IMR-90 (cell line): ENCODE measurements at regions not wholly inside any gene's neighbourhood (a gene's known extent, or its start where the extent isn't known, plus 50 kb on each side); places are given as distances from the start of the nearest gene placed in this dataset.

ENCODE experiments used
- ATAC-seq: fragments of 200-7000 bp; cut with Tn5 transposase; 2 replicates; pipeline ENCODE4 v1.9.1; 2020; ENCODE audit warnings: low read depth, mild to moderate bottlenecking, moderate library complexity
- BruUV-seq: library from RNA; stranded (reverse); fragments of 400-500 nt; replicated peaks from 2 replicates; lab custom pipeline; 2021; lab: Mats Ljungman, UMichigan
- CTCF ChIA-PET: fragments of 300-600 bp; formaldehyde crosslinking; extraction: SDS; loops from one replicate; lab custom pipeline; 2021; ENCODE audit warnings: antibody characterized with exemption; lab: Yijun Ruan, JAX
- POLR2A ChIA-PET: fragments of 300-600 bp; sonication (Branson Sonifier 250); formaldehyde crosslinking; loops from one replicate; lab custom pipeline; 2022; ENCODE audit warnings: antibody characterized with exemption; ENCODE audit not compliant: unreplicated experiment; lab: Charles Lee
- DNase-seq: peaks from one replicate; pipeline ENCODE4 v3.0.0; 2013
- H2AFZ ChIP-seq: replicated peaks from 2 replicates; pipeline ENCODE3; 2013; ENCODE audit warnings: low read length, mild to moderate bottlenecking; ENCODE audit not compliant: poor library complexity
- H2AK5ac ChIP-seq: 2 replicates; pipeline ENCODE4 v1.6.1; 2013; ENCODE audit warnings: low read depth, low read length, inconsistent platforms
- H2AK9ac ChIP-seq: replicated peaks from 2 replicates; pipeline ENCODE3; 2013; ENCODE audit warnings: mild to moderate bottlenecking, low read depth, low read length, moderate library complexity; ENCODE audit not compliant: poor library complexity
- H2BK120ac ChIP-seq: 2 replicates; pipeline ENCODE4 v1.6.1; 2013; ENCODE audit warnings: low read depth, low read length, inconsistent platforms
- H2BK15ac ChIP-seq: 3 replicates; pipeline ENCODE4 v1.6.1; 2013; ENCODE audit warnings: low read depth, low read length, inconsistent platforms
- H2BK20ac ChIP-seq: 2 replicates; pipeline ENCODE4 v1.6.1; 2013; ENCODE audit warnings: low read depth, mild to moderate bottlenecking, inconsistent platforms, low read length, moderate library complexity
- H2BK5ac ChIP-seq: 2 replicates; pipeline ENCODE4 v1.6.1; 2013; ENCODE audit warnings: mild to moderate bottlenecking, low read depth, low read length, inconsistent platforms; ENCODE audit not compliant: poor library complexity, severe bottlenecking
- H3K14ac ChIP-seq: replicated peaks from 2 replicates; pipeline ENCODE4 v1.6.1; 2013; ENCODE audit warnings: low read depth, low read length, inconsistent platforms
- H3K18ac ChIP-seq: 2 replicates; pipeline ENCODE4 v1.6.1; 2013; ENCODE audit warnings: low read depth, low read length, control low read depth
- H3K23ac ChIP-seq: 2 replicates; pipeline ENCODE4 v1.6.1; 2013; ENCODE audit warnings: low read depth, low read length, inconsistent platforms
- H3K27ac ChIP-seq: 2 replicates; pipeline ENCODE4 v1.5.1; 2013; ENCODE audit warnings: mild to moderate bottlenecking, control low read depth, low read length; ENCODE audit not compliant: insufficient read depth
- H3K27me3 ChIP-seq: 2 replicates; pipeline ENCODE4 v1.6.1; 2013; ENCODE audit warnings: low read length; ENCODE audit not compliant: control insufficient read depth, insufficient read depth
- H3K36me3 ChIP-seq: 2 replicates; pipeline ENCODE4 v1.6.1; 2013; ENCODE audit warnings: low read length, mixed read lengths; ENCODE audit not compliant: control insufficient read depth, insufficient read depth
- H3K4ac ChIP-seq: 2 replicates; pipeline ENCODE4 v1.6.1; 2013; ENCODE audit warnings: low read depth, low read length, inconsistent platforms
- H3K4me1 ChIP-seq: 2 replicates; pipeline ENCODE4 v1.6.1; 2013; ENCODE audit warnings: low read length, mixed read lengths; ENCODE audit not compliant: control insufficient read depth, insufficient read depth
- H3K4me2 ChIP-seq: 2 replicates; pipeline ENCODE4 v1.6.1; 2013; ENCODE audit warnings: low read depth, mild to moderate bottlenecking, control low read depth, low read length, moderate library complexity
- H3K4me3 ChIP-seq: 2 replicates; pipeline ENCODE4 v1.5.1; 2013; ENCODE audit warnings: low read depth, mild to moderate bottlenecking, control low read depth, low read length, moderate library complexity; ENCODE audit not compliant: insufficient read depth
- H3K56ac ChIP-seq: 2 replicates; pipeline ENCODE4 v1.6.1; 2013; ENCODE audit warnings: low read length, inconsistent platforms; ENCODE audit not compliant: insufficient read depth; ENCODE audit errors: extremely low read depth
- H3K79me1 ChIP-seq, 2 experiments: 2 replicates each; pipeline ENCODE4 v1.6.1; 2013; ENCODE audit warnings: low read length in 2 of 2, inconsistent platforms in 1 of 2, low read depth in 1 of 2
- H3K9ac ChIP-seq: 2 replicates; pipeline ENCODE4 v1.6.1; 2013; ENCODE audit warnings: low read depth, low read length, control low read depth
- H3K9me1 ChIP-seq: 2 replicates; pipeline ENCODE4 v1.6.1; 2013; ENCODE audit warnings: low read length, inconsistent platforms; ENCODE audit not compliant: insufficient read depth
- H3K9me3 ChIP-seq: 2 replicates; pipeline ENCODE4 v1.6.1; 2013; ENCODE audit warnings: low read length; ENCODE audit not compliant: control insufficient read depth, insufficient read depth
- H4K20me1 ChIP-seq: 2 replicates; pipeline ENCODE4 v1.6.1; 2013; ENCODE audit warnings: low read length, inconsistent platforms; ENCODE audit not compliant: insufficient read depth
- H4K5ac ChIP-seq: 2 replicates; pipeline ENCODE4 v1.6.1; 2013; ENCODE audit warnings: mild to moderate bottlenecking, low read depth, low read length, control low read depth
- H4K8ac ChIP-seq, 2 experiments: 2 replicates each; pipeline ENCODE4 v1.6.1; 2013; ENCODE audit warnings: low read depth in 2 of 2, low read length in 2 of 2, control low read depth in 1 of 2, inconsistent platforms in 1 of 2
- H4K91ac ChIP-seq: 2 replicates; pipeline ENCODE4 v1.6.1; 2013; ENCODE audit warnings: low read depth, low read length, inconsistent platforms; ENCODE audit not compliant: insufficient read depth
- CEBPB ChIP-seq: IDR thresholded peaks from 2 replicates; pipeline ENCODE4 v1.6.1; 2012; ENCODE audit warnings: low read depth, low read length, improper control_type of control experiment
- RCOR1 ChIP-seq: IDR thresholded peaks from 2 replicates; pipeline ENCODE4 v1.6.1; 2012; ENCODE audit warnings: mild to moderate bottlenecking, low read length, improper control_type of control experiment; ENCODE audit not compliant: insufficient replicate concordance
- RFX5 ChIP-seq: IDR thresholded peaks from 2 replicates; pipeline ENCODE4 v1.8.0; 2012; ENCODE audit warnings: low read depth, mild to moderate bottlenecking, low read length, moderate library complexity
- WGBS, 2 experiments: methylation state at CpG; one replicate each; pipeline versions ENCODE4 v1.1.5 to v1.1.7; 2013; ENCODE audit warnings: missing lambda C conversion rate in 2 of 2; ENCODE audit not compliant: insufficient read length in 1 of 2; ENCODE audit errors: extremely low coverage in 2 of 2; 5-methylcytosine and 5-hydroxymethylcytosine counted together
- dilution Hi-C: fragments of 300-500 bp; cut with HindIII; formaldehyde crosslinking; loops from one replicate; pipeline ENCODE4 v1.14.3; 2018; ENCODE audit warnings: low sequenced_read_pairs; ENCODE audit not compliant: unreplicated experiment
- in situ Hi-C: fragments of 300-500 bp; cut with MboI; formaldehyde crosslinking; loops from 3 replicates; pipeline ENCODE4 v1.14.3; 2019; ENCODE audit warnings: low sequenced_read_pairs, inconsistent platforms, mixed read lengths
- intact Hi-C: fragments of 100-400 bp; cut with micrococcal nuclease; formaldehyde crosslinking; loops from 2 replicates; pipeline ENCODE4 v1.10.0; 2022
- TF ChIP-seq, protein P1 (sequence below): fragments of 150-350 bp; IDR thresholded peaks from 2 replicates; pipeline ENCODE4 v1.6.1; 2016; ENCODE audit warnings: low read depth, mild to moderate bottlenecking, low read length, moderate library complexity, borderline replicate concordance

DNA sequence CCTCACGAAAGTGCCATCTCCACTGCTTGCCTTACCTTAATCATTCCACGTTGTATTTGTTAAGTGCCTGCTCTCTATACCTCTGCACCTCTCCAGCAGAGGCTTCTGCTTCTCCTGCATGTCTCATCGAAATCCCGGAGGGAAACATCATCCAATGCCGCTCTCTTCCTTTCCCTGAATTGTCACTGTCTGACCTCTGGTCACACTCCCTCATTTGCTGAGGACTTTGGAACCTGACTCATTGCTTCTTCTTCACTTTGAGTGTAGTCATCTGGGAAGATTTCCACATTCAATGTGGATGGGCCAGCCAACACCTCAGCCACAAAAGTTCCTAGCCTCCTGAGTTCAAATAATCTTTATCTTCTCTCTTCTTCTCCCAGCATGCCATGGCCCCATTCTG is 78.9 kb upstream of the BEND6 start:
- H3K18ac ChIP-seq: no peak overlapping the region
- H3K4me2 ChIP-seq: no peak overlapping the region
- WGBS, 2 experiments: 93% methylated on average over 3 of the region's 5 CpGs; no CpG with 5 or more reads in 1 of the 2 experiments
- H3K79me1 ChIP-seq: peaks cover 16 to 22% of the 10 kb centered on the region in 2 experiments; a peak in 3 of 4 replicates
- no peak overlapping the region for H2BK5ac ChIP-seq
- no peak overlapping the region for H2AK9ac ChIP-seq
- H3K56ac ChIP-seq: no peak overlapping the region
- DNase-seq (peak; percentile 26), ATAC-seq (no peak)
- 0 out of 2 replicates have a peak overlapping the region, but pooled peaks have one; percentile 11 for H2AK5ac ChIP-seq
- intact Hi-C loops: no loop called here
- no peaks in the 10 kb centered on the region for H3K9me3 ChIP-seq
- H3K27me3 ChIP-seq: no peaks in the 10 kb centered on the region
- H4K91ac ChIP-seq: no peak overlapping the region
- H4K8ac ChIP-seq: no peak overlapping the region
- H3K9ac ChIP-seq: no peak overlapping the region
- no peak overlapping the region for H3K27ac ChIP-seq
- ChIA-PET CTCF (interaction anchor here (1.1 kb wide), 1 partner anchor 11 kb away, joined by 3 read pairs; no protein-coding TSS in a partner anchor), POLR2A (no interaction called here)
- no peak overlapping the region for H2BK120ac ChIP-seq
- no peaks in the 10 kb centered on the region for H3K36me3 ChIP-seq
- peaks cover 1% of the 10 kb centered on the region for H3K4me1 ChIP-seq
- H3K4me3 ChIP-seq: no peak overlapping the region
- H4K5ac ChIP-seq: no peak overlapping the region
- H3K14ac ChIP-seq: no peak overlapping the region
- H3K9me1 ChIP-seq: 0 out of 2 replicates have a peak, but pooled peaks cover 3% of the 10 kb centered on the region
- H2AFZ ChIP-seq: no peak overlapping the region
- no peak overlapping the region for H3K23ac ChIP-seq
- no peak overlapping the region for H2BK15ac ChIP-seq
- dilution Hi-C loops: no loop called here
- TF ChIP-seq RFX5 (no peak), CEBPB (no peak), RCOR1 (no peak)
- TF ChIP-seq, protein P1, sequence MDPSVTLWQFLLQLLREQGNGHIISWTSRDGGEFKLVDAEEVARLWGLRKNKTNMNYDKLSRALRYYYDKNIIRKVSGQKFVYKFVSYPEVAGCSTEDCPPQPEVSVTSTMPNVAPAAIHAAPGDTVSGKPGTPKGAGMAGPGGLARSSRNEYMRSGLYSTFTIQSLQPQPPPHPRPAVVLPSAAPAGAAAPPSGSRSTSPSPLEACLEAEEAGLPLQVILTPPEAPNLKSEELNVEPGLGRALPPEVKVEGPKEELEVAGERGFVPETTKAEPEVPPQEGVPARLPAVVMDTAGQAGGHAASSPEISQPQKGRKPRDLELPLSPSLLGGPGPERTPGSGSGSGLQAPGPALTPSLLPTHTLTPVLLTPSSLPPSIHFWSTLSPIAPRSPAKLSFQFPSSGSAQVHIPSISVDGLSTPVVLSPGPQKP: no peak
- in situ Hi-C loops: no loop called here
- H2BK20ac ChIP-seq: no peak overlapping the region
- no TSS peak for BruUV-seq
- no peaks in the 10 kb centered on the region for H4K20me1 ChIP-seq
- H3K4ac ChIP-seq: no peak overlapping the region
